H1 (cell line): ENCODE measurements at regions not wholly inside any gene's neighbourhood (a gene's known extent, or its start where the extent isn't known, plus 50 kb on each side); places are given as distances from the start of the nearest gene placed in this dataset.

Source experiments
- CTCF ChIA-PET: fragments of 300-600 bp; sonication (Branson Sonifier 250); formaldehyde crosslinking; loops from one replicate; lab custom pipeline; 2021; ENCODE audit not compliant: partially characterized antibody; lab: Charles Lee
- POLR2A ChIA-PET: fragments of 300-600 bp; sonication (Branson Sonifier 250); formaldehyde crosslinking; loops from one replicate; lab custom pipeline; 2021; ENCODE audit warnings: inconsistent platforms; ENCODE audit not compliant: partially characterized antibody; lab: Charles Lee
- DNase-seq, 2 experiments: peaks; one replicate each; pipeline versions ENCODE4 v3.0.0 to v3.0.0-alpha.2; 2010 to 2022; ENCODE audit warnings: low spot score in 2 of 2, low read depth in 1 of 2, mixed read lengths in 1 of 2
- FAIRE-seq: peaks from 2 replicates; lab custom pipeline; 2011; peaks lifted over from hg19 to GRCh38; lab: Jason Lieb, UNC
- H2AFZ ChIP-seq: 2 replicates; pipeline ENCODE4 v1.8.1; 2012; ENCODE audit warnings: low read length, inconsistent platforms
- H2AK5ac ChIP-seq: 2 replicates; pipeline ENCODE4 v1.6.1; 2013; ENCODE audit warnings: low read depth, low read length
- H2BK120ac ChIP-seq: replicated peaks from 2 replicates; pipeline ENCODE3; 2013; ENCODE audit warnings: low read depth, low read length, inconsistent platforms
- H2BK12ac ChIP-seq: 2 replicates; pipeline ENCODE4 v1.6.1; 2013; ENCODE audit warnings: low read depth, low read length
- H2BK15ac ChIP-seq: 2 replicates; pipeline ENCODE4 v1.6.1; 2013; ENCODE audit warnings: low read length
- H2BK20ac ChIP-seq: 2 replicates; pipeline ENCODE4 v1.6.1; 2013; ENCODE audit warnings: low read length
- H2BK5ac ChIP-seq: 2 replicates; pipeline ENCODE4 v1.6.1; 2013; ENCODE audit warnings: low read depth, low read length
- H3K14ac ChIP-seq: 2 replicates; pipeline ENCODE4 v1.6.1; 2013; ENCODE audit warnings: inconsistent platforms; ENCODE audit not compliant: insufficient read length
- H3K18ac ChIP-seq: 2 replicates; pipeline ENCODE4 v1.6.1; 2013; ENCODE audit warnings: low read length; ENCODE audit errors: extremely low read depth
- H3K23ac ChIP-seq: 2 replicates; pipeline ENCODE4 v1.6.1; 2013; ENCODE audit warnings: inconsistent platforms; ENCODE audit not compliant: insufficient read length
- H3K23me2 ChIP-seq: 2 replicates; pipeline ENCODE4 v1.6.1; 2013; ENCODE audit warnings: low read depth, low read length
- H3K27ac ChIP-seq: 2 replicates; pipeline ENCODE4 v1.6.1; 2011; ENCODE audit warnings: low read depth, low read length, inconsistent platforms
- H3K27me3 ChIP-seq, 4 experiments: replicated peaks in 1 of 4; 1 replicate in 1 of 4; 2 replicates in 3 of 4; pipeline versions ENCODE4 v1.6.1 to v1.8.1; 2011 to 2013; ENCODE audit warnings: low read length in 3 of 4, mild to moderate bottlenecking in 3 of 4, inconsistent platforms in 2 of 4, mixed read lengths in 2 of 4, moderate library complexity in 1 of 4; ENCODE audit not compliant: control insufficient read depth in 3 of 4, insufficient read depth in 3 of 4; ENCODE audit errors: extremely low read depth in 1 of 4
- H3K36me3 ChIP-seq, 4 experiments: 2 replicates each; pipeline versions ENCODE4 v1.6.1 to v1.8.1; 2011 to 2013; ENCODE audit warnings: mild to moderate bottlenecking in 4 of 4, low read length in 3 of 4, moderate library complexity in 2 of 4, control low read depth in 1 of 4, inconsistent platforms in 1 of 4; ENCODE audit not compliant: insufficient read depth in 4 of 4, control insufficient read depth in 2 of 4
- H3K4ac ChIP-seq: replicated peaks from 2 replicates; pipeline ENCODE3; 2013; ENCODE audit warnings: low read length, low read depth, mixed read lengths, inconsistent platforms; ENCODE audit not compliant: insufficient read length
- H3K4me1 ChIP-seq, 4 experiments: replicated peaks in 1 of 4; 1 replicate in 1 of 4; 2 replicates in 3 of 4; pipeline versions ENCODE4 v1.6.1 to v1.8.1; 2011 to 2013; ENCODE audit warnings: low read length in 3 of 4, inconsistent platforms in 2 of 4, mixed read lengths in 1 of 4; ENCODE audit not compliant: insufficient read depth in 4 of 4, control insufficient read depth in 3 of 4
- H3K4me2 ChIP-seq, 2 experiments: 2 replicates each; pipeline versions ENCODE4 v1.6.1 to v1.8.1; 2011 to 2013; ENCODE audit warnings: low read depth in 2 of 2, low read length in 2 of 2, control low read depth in 1 of 2, inconsistent platforms in 1 of 2, mild to moderate bottlenecking in 1 of 2; ENCODE audit not compliant: insufficient read depth in 1 of 2
- H3K4me3 ChIP-seq, 4 experiments: fragments of 200-600, 300-600 bp in 1 of 4; sonication (generic), shearing (Covaris generic), sonication (Bioruptor Twin) in 1 of 4; 2 replicates each; pipeline versions ENCODE4 v1.5.1 to v1.8.1; 2011 to 2016; ENCODE audit warnings: low read length in 4 of 4, low read depth in 3 of 4, control low read depth in 2 of 4, inconsistent platforms in 2 of 4, mild to moderate bottlenecking in 2 of 4, mixed read lengths in 1 of 4, moderate library complexity in 1 of 4; ENCODE audit not compliant: insufficient read depth in 2 of 4; ENCODE audit errors: extremely low read depth in 1 of 4
- H3K56ac ChIP-seq: replicated peaks from 2 replicates; pipeline ENCODE3; 2013; ENCODE audit warnings: low read depth, mild to moderate bottlenecking, mixed read lengths, low read length, inconsistent platforms; ENCODE audit not compliant: insufficient read length
- H3K79me1 ChIP-seq: 2 replicates; pipeline ENCODE4 v1.6.1; 2013; ENCODE audit warnings: low read depth, low read length, control low read depth
- H3K79me2 ChIP-seq, 2 experiments: 2 replicates each; pipeline versions ENCODE4 v1.6.1 to v1.8.1; 2012 to 2013; ENCODE audit warnings: low read length in 2 of 2, mild to moderate bottlenecking in 2 of 2, inconsistent platforms in 1 of 2; ENCODE audit not compliant: insufficient read depth in 2 of 2, control insufficient read depth in 1 of 2
- H3K9ac ChIP-seq, 4 experiments: replicated peaks in 1 of 4; 1 replicate in 1 of 4; 2 replicates in 3 of 4; pipeline versions ENCODE4 v1.6.1 to v1.8.1; 2011 to 2013; ENCODE audit warnings: low read depth in 3 of 4, low read length in 3 of 4, control low read depth in 2 of 4, mild to moderate bottlenecking in 2 of 4, moderate library complexity in 2 of 4, inconsistent platforms in 1 of 4; ENCODE audit errors: extremely low read depth in 1 of 4
- H3K9me3 ChIP-seq, 2 experiments: 2 replicates each; pipeline versions ENCODE4 v1.6.1 to v1.8.1; 2012 to 2013; ENCODE audit warnings: mild to moderate bottlenecking in 2 of 2, moderate library complexity in 2 of 2, control low read depth in 1 of 2, inconsistent platforms in 1 of 2, low read depth in 1 of 2, low read length in 1 of 2, mixed read lengths in 1 of 2; ENCODE audit not compliant: insufficient read depth in 2 of 2
- H4K20me1 ChIP-seq, 2 experiments: replicated peaks in 1 of 2; 2 replicates each; pipeline versions ENCODE3 to v1.8.1; 2011 to 2013; ENCODE audit warnings: inconsistent platforms in 2 of 2, low read length in 2 of 2, mild to moderate bottlenecking in 1 of 2; ENCODE audit not compliant: insufficient read depth in 2 of 2, control insufficient read depth in 1 of 2
- H4K5ac ChIP-seq: 2 replicates; pipeline ENCODE4 v1.6.1; 2013; ENCODE audit warnings: low read length, low read depth, mixed read lengths, inconsistent platforms; ENCODE audit not compliant: insufficient read length
- H4K8ac ChIP-seq: 2 replicates; pipeline ENCODE4 v1.8.0; 2013; ENCODE audit warnings: mild to moderate bottlenecking, moderate library complexity, low read length, inconsistent platforms; ENCODE audit not compliant: insufficient read depth; ENCODE audit errors: extremely low read depth
- H4K91ac ChIP-seq: replicated peaks from 2 replicates; pipeline ENCODE3; 2013; ENCODE audit warnings: low read length, mixed read lengths, inconsistent platforms; ENCODE audit not compliant: insufficient read length
- BACH1 ChIP-seq: IDR thresholded peaks from 2 replicates; pipeline ENCODE4 v1.6.1; 2012; ENCODE audit warnings: low read length, improper control_type of control experiment
- KDM1A ChIP-seq: fragments of 200-600, 300-600 bp; sonication (generic); IDR thresholded peaks from 2 replicates; pipeline ENCODE4 v1.7.1; 2016; ENCODE audit warnings: mild to moderate bottlenecking, low read length, borderline replicate concordance
- SP4 ChIP-seq: IDR thresholded peaks from 2 replicates; pipeline ENCODE4 v1.6.1; 2012; ENCODE audit warnings: low read length, inconsistent platforms

DNA sequence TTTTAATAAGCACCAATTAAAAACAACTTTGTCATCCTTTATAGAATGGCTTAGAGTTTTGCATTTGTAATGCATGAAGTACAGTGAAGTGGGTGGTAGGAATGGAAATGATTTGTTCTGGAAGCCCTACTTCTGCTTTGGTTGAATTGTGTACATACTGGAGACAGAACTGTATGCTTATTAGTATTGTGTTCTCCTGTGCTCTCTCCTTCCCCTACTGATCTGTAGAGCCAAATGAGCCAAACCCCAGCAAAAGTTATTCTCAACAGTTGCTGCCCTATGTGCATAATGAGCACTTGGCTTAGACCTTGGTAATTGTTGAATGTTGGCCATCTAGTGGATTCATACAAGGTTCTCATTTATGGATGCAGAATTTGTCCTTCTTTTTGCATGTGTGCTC is 916.1 kb downstream of the GALC start:
- DNase-seq (no peak), FAIRE-seq (no peak)
- no peak overlapping the region for H4K91ac ChIP-seq
- H2BK12ac ChIP-seq, result no peak overlapping the region
- H3K4me3 ChIP-seq, result no peak overlapping the region
- no peaks in the 10 kb centered on the region; a peak in 2 of 7 replicates for H3K4me1 ChIP-seq
- H3K14ac ChIP-seq, result no peak overlapping the region
- H3K9me3 ChIP-seq, result no peaks in the 10 kb centered on the region
- no peaks in the 10 kb centered on the region for H3K79me2 ChIP-seq
- CTCF ChIA-PET, result no interaction called here
- no peak for TF ChIP-seq BACH1
- TF ChIP-seq SP4, result no peak
- no peak for TF ChIP-seq KDM1A
- H3K79me1 ChIP-seq, result no peaks in the 10 kb centered on the region
- H3K9ac ChIP-seq, result no peak overlapping the region
- H3K4ac ChIP-seq, result no peak overlapping the region
- no peak overlapping the region for H3K56ac ChIP-seq
- no peaks in the 10 kb centered on the region for H3K27me3 ChIP-seq
- no peak overlapping the region for H2BK5ac ChIP-seq
- H2BK20ac ChIP-seq, result no peak overlapping the region
- no peak overlapping the region for H3K4me2 ChIP-seq
- no peak overlapping the region for H4K5ac ChIP-seq
- POLR2A ChIA-PET, result no interaction called here
- H3K23me2 ChIP-seq, result no peaks in the 10 kb centered on the region
- H4K20me1 ChIP-seq, result no peaks in the 10 kb centered on the region
- no peak overlapping the region for H3K18ac ChIP-seq
- no peak overlapping the region for H3K27ac ChIP-seq
- H2BK120ac ChIP-seq, result no peak overlapping the region
- no peak overlapping the region for H4K8ac ChIP-seq
- H3K36me3 ChIP-seq, result no peaks in the 10 kb centered on the region
- H2AK5ac ChIP-seq, result no peak overlapping the region
- no peak overlapping the region for H3K23ac ChIP-seq
- H2BK15ac ChIP-seq, result no peak overlapping the region
- H2AFZ ChIP-seq, result no peak overlapping the region
